ENCODE measurements at regions not wholly inside any gene's neighbourhood (a gene's known extent, or its start where the extent isn't known, plus 50 kb on each side); places are given as distances from the start of the nearest gene placed in this dataset.
"Not testable (repeated sequence)": the region's sequence is repeated elsewhere in the genome, so short reads cannot be mapped to it uniquely, and the experiment has no call there.

- H3K4me1 ChIP-seq (ENCODE audit: insufficient read depth, low read length); H3K4me1 Mint-ChIP-seq; H3K4me3 Mint-ChIP-seq; H3K9me3 ChIP-seq (ENCODE audit: low read length); H3K4me3 ChIP-seq (ENCODE audit: low read length); H3K36me3 Mint-ChIP-seq; CTCF ChIA-PET; H3K27me3 Mint-ChIP-seq; POLR2A ChIA-PET; H3K9me3 Mint-ChIP-seq; H3K27me3 ChIP-seq (ENCODE audit: insufficient read depth, low read length, poor library complexity, severe bottlenecking); H3K36me3 ChIP-seq (ENCODE audit: insufficient read depth, low read length); H3K27ac ChIP-seq (ENCODE audit: low read depth, low read length); DNase-seq: not testable (repeated sequence)
- H3K27ac Mint-ChIP-seq: peak overlapping the region in 1 of 8 donors; percentile 81
Observed at GRCh38 chr5:143625048-143625447, 186.9 kb upstream of the HMHB1 start.

GRCh38 chr5:143624465-143624864 is 187.5 kb upstream of the HMHB1 start:
- Mint-ChIP-seq H3K36me3 (peaks cover 0 to 6% (median 0%) of the 10 kb centered on the region in 3 donors), H3K27me3 (peaks cover 0 to 4% of the 10 kb centered on the region in 2 donors)

GRCh38 chr5:143619040-143619439 is 192.9 kb upstream of the HMHB1 start:
- peaks cover 0 to 8% (median 2%) of the 10 kb centered on the region in 3 donors for H3K36me3 Mint-ChIP-seq
- POLR2A ChIA-PET: no interaction called here

More at GRCh38 chr5:143624465-143624864, 187.5 kb upstream of the HMHB1 start:
- no peak overlapping the region for H3K4me3 ChIP-seq (ENCODE audit: low read length)
- Mint-ChIP-seq H3K9me3 (peaks cover 0 to 2% (median 0%) of the 10 kb centered on the region in 5 donors), H3K4me3 (no peak overlapping the region), H3K27ac (no peak overlapping the region), H3K4me1 (no peaks in the 10 kb centered on the region)
- H3K4me1 ChIP-seq (ENCODE audit: insufficient read depth, low read length): no peaks in the 10 kb centered on the region
- no peak for DNase-seq
- no peaks in the 10 kb centered on the region for H3K27me3 ChIP-seq (ENCODE audit: insufficient read depth, low read length, poor library complexity, severe bottlenecking)
- H3K9me3 ChIP-seq (ENCODE audit: low read length): no peaks in the 10 kb centered on the region
- ChIA-PET POLR2A (no interaction called here), CTCF (no interaction called here)
- no peak overlapping the region for H3K27ac ChIP-seq (ENCODE audit: low read depth, low read length)
- no peaks in the 10 kb centered on the region for H3K36me3 ChIP-seq (ENCODE audit: insufficient read depth, low read length)

GRCh38 chr5:143618141-143618540 is 193.8 kb upstream of the HMHB1 start:
- POLR2A ChIA-PET: no interaction called here
- H3K4me3 ChIP-seq (ENCODE audit: low read length): no peak overlapping the region
- CTCF ChIA-PET: no interaction called here
- no peaks in the 10 kb centered on the region for H3K9me3 ChIP-seq (ENCODE audit: low read length)
- H3K27ac ChIP-seq (ENCODE audit: low read depth, low read length): no peak overlapping the region
- Mint-ChIP-seq H3K27ac (no peak overlapping the region), H3K9me3 (no peaks in the 10 kb centered on the region), H3K4me3 (no peak overlapping the region), H3K27me3 (peaks cover 4 to 12% of the 10 kb centered on the region in 2 donors), H3K36me3 (peaks cover 0 to 8% (median 2%) of the 10 kb centered on the region in 3 donors), H3K4me1 (no peaks in the 10 kb centered on the region)
- no peaks in the 10 kb centered on the region for H3K4me1 ChIP-seq (ENCODE audit: insufficient read depth, low read length)
- DNase-seq: no peak
- H3K36me3 ChIP-seq (ENCODE audit: insufficient read depth, low read length): no peaks in the 10 kb centered on the region
- H3K27me3 ChIP-seq (ENCODE audit: insufficient read depth, low read length, poor library complexity, severe bottlenecking): no peaks in the 10 kb centered on the region

More at GRCh38 chr5:143619040-143619439, 192.9 kb upstream of the HMHB1 start:
- Mint-ChIP-seq H3K27ac (no peak overlapping the region), H3K4me1 (no peaks in the 10 kb centered on the region), H3K27me3 (peaks cover 4 to 12% of the 10 kb centered on the region in 2 donors), H3K9me3 (no peaks in the 10 kb centered on the region), H3K4me3 (no peak overlapping the region)
- Histone ChIP-seq H3K27me3 (ENCODE audit: insufficient read depth, low read length, poor library complexity, severe bottlenecking) (no peaks in the 10 kb centered on the region), H3K4me1 (ENCODE audit: insufficient read depth, low read length) (no peaks in the 10 kb centered on the region), H3K4me3 (ENCODE audit: low read length) (no peak overlapping the region), H3K27ac (ENCODE audit: low read depth, low read length) (no peak overlapping the region), H3K9me3 (ENCODE audit: low read length) (no peaks in the 10 kb centered on the region), H3K36me3 (ENCODE audit: insufficient read depth, low read length) (no peaks in the 10 kb centered on the region)
- CTCF ChIA-PET: no interaction called here
- no peak for DNase-seq

GRCh38 chr5:143614831-143615230 is 197.1 kb upstream of the HMHB1 start:
- no peaks in the 10 kb centered on the region for H3K36me3 ChIP-seq (ENCODE audit: insufficient read depth, low read length)
- H3K9me3 ChIP-seq (ENCODE audit: low read length): no peaks in the 10 kb centered on the region
- Mint-ChIP-seq H3K9me3 (no peaks in the 10 kb centered on the region), H3K4me1 (no peaks in the 10 kb centered on the region), H3K27ac (no peak overlapping the region), H3K27me3 (peaks cover 2 to 12% of the 10 kb centered on the region in 2 donors), H3K4me3 (no peak overlapping the region), H3K36me3 (peaks cover 0 to 8% (median 2%) of the 10 kb centered on the region in 3 donors)
- H3K27me3 ChIP-seq (ENCODE audit: insufficient read depth, low read length, poor library complexity, severe bottlenecking): no peaks in the 10 kb centered on the region
- ChIA-PET POLR2A (no interaction called here), CTCF (no interaction called here)
- H3K4me3 ChIP-seq (ENCODE audit: low read length): no peak overlapping the region
- no peak for DNase-seq
- H3K27ac ChIP-seq (ENCODE audit: low read depth, low read length): no peak overlapping the region
- H3K4me1 ChIP-seq (ENCODE audit: insufficient read depth, low read length): no peaks in the 10 kb centered on the region

- no peak for DNase-seq
- CTCF ChIA-PET: no interaction called here
- Histone ChIP-seq H3K4me1 (ENCODE audit: insufficient read depth, low read length) (no peaks in the 10 kb centered on the region), H3K27ac (ENCODE audit: low read depth, low read length) (no peak overlapping the region), H3K36me3 (ENCODE audit: insufficient read depth, low read length) (no peaks in the 10 kb centered on the region), H3K27me3 (ENCODE audit: insufficient read depth, low read length, poor library complexity, severe bottlenecking) (no peaks in the 10 kb centered on the region), H3K9me3 (ENCODE audit: low read length) (no peaks in the 10 kb centered on the region), H3K4me3 (ENCODE audit: low read length) (no peak overlapping the region)
- no peak overlapping the region for H3K4me3 Mint-ChIP-seq
- no peaks in the 10 kb centered on the region for H3K4me1 Mint-ChIP-seq
- peaks cover 0 to 13% (median 2%) of the 10 kb centered on the region in 3 donors for H3K36me3 Mint-ChIP-seq
- H3K27ac Mint-ChIP-seq: no peak overlapping the region
- peaks cover 0 to 8% (median 2%) of the 10 kb centered on the region in 5 donors for H3K9me3 Mint-ChIP-seq
- POLR2A ChIA-PET: no interaction called here
- H3K27me3 Mint-ChIP-seq: peaks cover 2 to 5% of the 10 kb centered on the region in 2 donors
Observed at GRCh38 chr5:143613329-143613728, 198.6 kb upstream of the HMHB1 start.

- Histone ChIP-seq H3K27me3 (ENCODE audit: insufficient read depth, low read length, poor library complexity, severe bottlenecking) (no peaks in the 10 kb centered on the region), H3K27ac (ENCODE audit: low read depth, low read length) (no peak overlapping the region), H3K9me3 (ENCODE audit: low read length) (no peaks in the 10 kb centered on the region), H3K4me1 (ENCODE audit: insufficient read depth, low read length) (peaks cover 1% of the 10 kb centered on the region), H3K4me3 (ENCODE audit: low read length) (no peak overlapping the region), H3K36me3 (ENCODE audit: insufficient read depth, low read length) (no peaks in the 10 kb centered on the region)
- POLR2A ChIA-PET: no interaction called here
- Mint-ChIP-seq H3K4me3 (no peak overlapping the region), H3K27me3 (peaks cover 0 to 5% of the 10 kb centered on the region in 2 donors), H3K27ac (no peak overlapping the region), H3K9me3 (peaks cover 0 to 11% (median 2%) of the 10 kb centered on the region in 5 donors), H3K36me3 (peaks cover 0 to 8% (median 2%) of the 10 kb centered on the region in 3 donors), H3K4me1 (peaks cover 7 to 8% (median 7%) of the 10 kb centered on the region in 3 donors)
- DNase-seq: no peak
- CTCF ChIA-PET: no interaction called here
Observed at GRCh38 chr5:143610946-143611345, 201.0 kb upstream of the HMHB1 start.

GRCh38 chr5:143606043-143606752 is 202.7 kb upstream of the NR3C1 start:
- no peaks in the 10 kb centered on the region for H3K27me3 ChIP-seq (ENCODE audit: insufficient read depth, low read length, poor library complexity, severe bottlenecking)
- H3K4me1 Mint-ChIP-seq: peaks cover 34 to 48% (median 40%) of the 10 kb centered on the region in 3 donors
- H3K27ac Mint-ChIP-seq: peak overlapping the region in 1 of 8 donors; percentile 8
- peaks cover 15% of the 10 kb centered on the region for H3K4me1 ChIP-seq (ENCODE audit: insufficient read depth, low read length)
- DNase-seq: no peak
- POLR2A ChIA-PET: interaction anchor here (1.0 to 1.2 kb wide), 3 partner anchors 88 to 202 kb away, joined by 3 read pairs; no protein-coding TSS in a partner anchor
- H3K27me3 Mint-ChIP-seq: peaks cover 0 to 7% of the 10 kb centered on the region in 2 donors
- CTCF ChIA-PET: interaction anchor here (1.7 kb wide), 1 partner anchor 50 kb away, joined by 4 read pairs; no protein-coding TSS in a partner anchor
- peak overlapping the region in 1 of 7 donors; percentile 53 for H3K4me3 Mint-ChIP-seq
- peaks cover 0 to 8% (median 5%) of the 10 kb centered on the region in 3 donors for H3K36me3 Mint-ChIP-seq
- H3K9me3 ChIP-seq (ENCODE audit: low read length): no peaks in the 10 kb centered on the region
- no peaks in the 10 kb centered on the region for H3K36me3 ChIP-seq (ENCODE audit: insufficient read depth, low read length)
- H3K27ac ChIP-seq (ENCODE audit: low read depth, low read length): no peak overlapping the region
- peaks cover 0 to 11% (median 2%) of the 10 kb centered on the region in 5 donors for H3K9me3 Mint-ChIP-seq
- no peak overlapping the region for H3K4me3 ChIP-seq (ENCODE audit: low read length)

All from CD8-positive, alpha-beta memory T cell (primary cell).